HG02973 (cell line): ENCODE measurements at regions not wholly inside any gene's neighbourhood (a gene's known extent, or its start where the extent isn't known, plus 50 kb on each side); places are given as distances from the start of the nearest gene placed in this dataset.
A peak's percentile ranks its signal among the peaks of the same experiment; 100 is the strongest.

ENCODE experiments used
- ATAC-seq: cut with Tn5 transposase; IDR thresholded peaks from one replicate; pipeline ENCODE4 v1.9.1; 2021; ENCODE audit warnings: moderate library complexity; ENCODE audit not compliant: unreplicated experiment

DNA sequence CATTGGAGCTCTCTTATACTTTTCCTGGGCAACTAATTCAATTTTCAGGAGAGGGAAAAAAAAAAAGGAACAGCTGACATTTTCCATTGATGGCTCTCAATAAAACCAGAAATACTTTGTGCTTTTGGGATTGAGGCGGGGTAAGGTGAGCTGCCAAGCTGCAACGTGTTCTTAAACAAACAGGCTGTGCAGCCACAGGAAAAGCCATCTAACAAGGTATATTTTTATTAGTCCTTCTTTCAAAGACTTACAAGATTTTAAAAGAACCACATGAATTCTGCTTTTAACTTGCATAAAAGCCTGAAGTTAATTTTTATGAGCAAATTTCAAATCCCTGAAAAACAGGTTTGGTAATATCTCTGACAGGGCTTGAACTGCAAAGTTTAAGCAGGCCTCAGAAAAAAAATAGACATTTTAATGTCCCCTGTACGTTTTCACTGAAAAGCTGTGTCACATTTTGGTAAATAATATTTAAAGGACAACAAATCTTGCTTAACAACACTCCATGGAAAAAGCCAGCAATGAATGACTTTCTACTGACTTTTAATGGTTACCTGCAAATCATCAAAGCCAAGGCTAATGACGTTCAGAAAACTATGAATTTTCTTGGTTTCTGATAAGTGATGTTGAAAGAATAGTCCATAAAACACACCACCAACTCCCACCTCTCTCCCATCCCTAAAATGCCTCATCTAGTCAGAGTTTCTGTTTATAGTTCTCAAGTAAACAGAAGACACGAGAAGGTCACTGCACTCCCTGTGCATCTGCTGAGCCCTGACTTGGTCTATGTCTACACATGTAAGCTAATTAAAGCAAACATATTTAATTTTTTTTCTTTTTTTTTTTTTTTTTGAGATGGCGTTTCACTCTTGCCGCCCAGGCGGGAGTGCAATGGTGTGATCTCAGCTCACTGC, 433.6 kb downstream of the PIK3R1 start:
- ATAC-seq: no peak

DNA sequence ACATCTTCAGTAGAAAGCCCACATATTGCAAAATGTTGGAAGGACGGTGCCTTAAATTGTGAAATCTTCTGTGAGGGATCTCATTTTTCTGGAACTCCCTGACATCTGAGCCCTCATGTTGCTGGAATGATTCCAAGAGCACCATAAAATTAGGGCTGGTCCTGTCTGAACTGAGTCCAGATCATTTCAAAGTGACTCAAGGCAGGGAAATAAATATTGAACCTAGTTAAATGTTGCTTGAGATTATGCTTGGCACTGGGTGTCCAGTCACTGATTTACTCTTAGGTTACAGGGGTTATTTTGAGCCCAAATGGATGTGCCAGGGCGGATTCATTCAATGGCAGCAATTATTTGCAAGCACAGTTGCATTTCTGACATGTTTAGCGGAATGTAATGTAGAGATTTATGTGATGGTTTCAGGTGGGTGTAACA, 437.0 kb downstream of the PIK3R1 start:
- ATAC-seq: no peak

DNA sequence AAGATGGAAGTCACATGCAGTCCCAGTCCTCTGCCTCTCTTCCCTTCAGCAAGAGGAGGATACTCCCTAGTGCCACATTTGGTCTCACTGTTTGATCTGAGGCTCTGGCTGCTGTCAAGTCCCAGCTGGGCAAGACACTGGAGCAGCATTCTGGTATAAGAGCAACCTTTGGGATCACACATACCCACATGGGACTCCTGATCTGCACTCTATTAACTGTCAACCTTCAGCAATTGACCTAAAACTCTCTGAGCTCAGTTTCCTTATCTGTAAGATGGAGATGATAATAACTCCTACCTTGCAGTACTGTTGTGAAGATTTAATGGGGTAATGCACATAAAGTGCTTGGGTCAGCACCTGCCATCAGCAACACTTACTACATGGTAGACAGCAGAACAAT, 437.9 kb downstream of the PIK3R1 start:
- no peak for ATAC-seq

DNA sequence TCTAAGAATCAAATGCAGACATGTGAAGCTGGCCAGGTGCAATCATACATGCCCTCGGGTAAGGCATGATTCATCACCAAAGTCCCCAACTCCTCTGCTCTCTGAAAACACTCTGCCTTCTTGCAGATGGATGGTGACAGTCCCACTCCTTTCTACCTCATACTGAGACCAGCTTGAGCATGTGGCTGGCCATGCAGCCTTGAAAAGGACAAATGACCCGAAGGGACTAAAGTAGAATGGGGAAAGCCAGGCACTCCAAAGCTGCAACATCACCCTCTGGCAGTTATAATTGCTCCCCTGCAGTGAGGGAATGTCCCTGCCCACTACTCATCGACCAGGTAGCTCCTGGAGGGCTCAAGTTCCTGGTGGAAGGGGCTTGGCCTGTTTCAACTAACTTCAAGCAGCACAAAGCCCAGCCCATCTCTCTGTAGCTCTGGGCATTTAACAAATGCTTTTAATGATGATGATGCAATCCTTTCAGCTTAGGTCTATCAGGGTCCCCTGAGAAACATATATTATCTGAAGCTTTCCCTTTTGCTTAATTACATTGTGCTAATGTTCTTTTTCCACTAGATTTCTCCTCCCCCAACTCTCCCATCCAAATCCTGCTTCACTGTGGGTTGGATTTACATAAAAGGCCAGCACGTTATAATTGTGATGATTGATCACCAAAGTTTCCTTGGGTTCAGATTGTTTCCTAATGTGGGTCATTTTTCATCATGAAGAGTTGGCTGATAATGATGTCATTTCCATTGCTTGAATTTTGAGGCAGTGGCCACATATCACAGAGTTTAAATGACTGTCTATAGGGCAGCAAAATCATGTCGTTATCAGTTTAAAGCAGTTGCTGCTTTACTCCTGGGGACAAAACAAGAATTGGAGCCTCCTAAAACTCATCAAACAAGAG, 436.5 kb upstream of the SLC30A5 start:
- no peak for ATAC-seq

DNA sequence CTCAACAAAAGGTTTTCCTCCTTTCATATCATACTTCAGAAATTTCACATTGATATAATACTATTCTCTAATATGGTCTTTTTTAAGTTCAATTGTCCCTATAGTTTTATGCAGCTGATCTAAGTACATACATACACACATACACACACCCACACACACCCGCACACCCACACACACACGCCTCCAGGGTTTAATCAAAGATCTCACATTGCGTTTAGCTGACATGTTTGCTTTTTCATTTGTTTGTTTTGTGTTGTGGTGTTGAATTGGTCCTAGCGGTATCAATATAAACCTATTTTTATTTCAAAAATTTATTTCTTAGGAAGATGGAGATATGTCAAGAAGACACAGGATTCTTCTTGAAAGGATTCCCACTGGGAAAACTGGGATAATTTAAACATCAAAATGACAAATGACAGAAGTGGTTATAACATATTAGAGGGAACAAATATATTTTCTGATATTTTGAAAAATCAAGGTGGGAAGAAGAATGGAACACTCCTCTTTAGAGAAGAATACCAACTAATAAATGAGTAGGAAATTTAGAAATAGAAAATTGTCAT, 434.9 kb upstream of the SLC30A5 start:
- ATAC-seq: no peak

DNA sequence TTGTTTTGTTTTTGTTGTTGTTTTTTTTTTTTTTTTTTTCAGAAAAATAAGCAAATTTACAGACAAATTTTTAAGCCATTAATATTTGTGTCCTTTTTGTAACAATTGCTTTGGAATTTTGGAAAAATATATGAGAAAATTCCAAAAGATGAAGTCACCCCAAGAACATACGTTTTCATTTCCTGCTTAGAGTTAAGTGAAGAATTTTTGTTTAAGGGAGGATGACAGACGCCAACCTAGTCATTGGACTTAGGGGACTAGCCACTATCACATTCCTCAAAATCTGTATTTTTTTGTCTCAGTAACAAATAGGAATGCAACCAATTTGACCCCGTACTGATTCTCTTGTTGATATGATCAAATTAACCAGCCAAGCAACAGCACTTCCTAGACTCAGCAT, 433.9 kb upstream of the SLC30A5 start:
- ATAC-seq: no peak

DNA sequence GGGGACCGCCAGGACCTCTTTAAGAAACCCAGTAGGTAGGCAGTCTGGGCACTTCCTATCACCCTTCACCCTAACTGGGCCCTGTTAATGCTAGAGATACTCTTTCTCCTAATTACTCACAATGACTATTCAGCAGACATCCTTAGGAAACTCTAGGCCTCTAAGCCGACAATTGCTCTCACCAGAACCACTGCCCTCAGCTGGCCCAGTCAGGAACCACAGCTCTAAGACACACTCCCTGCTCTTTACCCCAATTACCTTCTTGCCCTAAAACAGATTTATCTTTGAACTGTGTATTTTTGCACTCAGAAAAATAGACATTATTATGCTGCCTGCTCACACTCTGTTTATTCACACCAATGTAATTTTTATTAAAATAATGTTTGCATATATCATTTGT, 432.6 kb upstream of the SLC30A5 start:
- peak; percentile 74 for ATAC-seq

DNA sequence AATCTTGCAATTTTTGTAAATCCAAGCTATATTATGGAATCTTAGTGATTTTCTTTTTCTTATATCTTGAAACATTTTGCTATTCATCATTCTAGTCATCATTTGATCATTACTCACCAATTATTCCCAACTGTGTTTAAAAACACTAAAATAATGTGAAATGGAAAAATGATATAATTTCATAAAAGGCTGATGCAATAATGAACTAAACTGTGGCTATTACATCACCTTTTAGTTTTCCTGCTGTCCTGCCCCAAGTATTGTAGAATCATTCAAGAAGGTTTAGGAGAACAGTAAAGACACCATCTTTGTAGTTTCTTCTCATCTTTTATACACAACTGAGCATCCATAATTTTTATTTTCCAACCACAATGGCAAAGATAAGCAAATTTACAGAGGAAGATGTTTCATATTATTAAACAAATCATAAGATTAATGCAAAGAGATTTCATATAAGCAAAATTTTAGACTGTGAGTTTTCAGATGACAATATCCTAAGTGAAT, 431.0 kb upstream of the SLC30A5 start:
- no peak for ATAC-seq

DNA sequence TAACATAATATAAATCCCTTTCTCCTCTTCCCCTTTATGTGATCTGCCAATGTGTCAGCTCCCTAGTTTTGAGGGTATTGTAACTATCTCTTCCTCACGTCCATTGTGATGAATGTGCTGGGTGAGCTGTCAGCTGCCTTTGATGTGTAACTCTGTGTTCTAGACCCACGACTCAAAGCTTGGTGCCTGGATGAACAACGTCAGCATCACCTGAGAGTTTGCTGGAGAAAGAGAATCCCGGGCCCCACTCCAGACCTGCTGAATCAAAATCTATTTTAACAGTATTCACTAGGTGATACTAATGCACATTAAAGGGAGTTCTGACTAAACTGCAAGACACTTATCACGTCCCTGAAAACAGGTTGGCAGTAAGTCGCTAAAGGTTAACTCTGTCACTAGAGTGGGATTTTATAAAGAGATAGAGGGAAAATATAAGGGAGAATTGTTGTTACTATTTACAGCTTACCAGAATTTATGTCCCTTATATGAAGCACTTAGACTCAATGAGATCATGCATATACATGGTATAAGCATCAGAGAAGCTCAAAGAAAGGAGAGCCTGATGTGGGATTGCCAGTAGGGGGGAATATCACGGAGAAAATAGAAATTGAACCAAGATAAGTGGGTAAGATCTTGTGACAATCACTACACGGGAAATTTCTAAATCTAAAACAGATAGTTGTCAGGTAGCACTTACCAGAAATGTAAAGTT, 423.8 kb upstream of the SLC30A5 start:
- ATAC-seq: no peak

DNA sequence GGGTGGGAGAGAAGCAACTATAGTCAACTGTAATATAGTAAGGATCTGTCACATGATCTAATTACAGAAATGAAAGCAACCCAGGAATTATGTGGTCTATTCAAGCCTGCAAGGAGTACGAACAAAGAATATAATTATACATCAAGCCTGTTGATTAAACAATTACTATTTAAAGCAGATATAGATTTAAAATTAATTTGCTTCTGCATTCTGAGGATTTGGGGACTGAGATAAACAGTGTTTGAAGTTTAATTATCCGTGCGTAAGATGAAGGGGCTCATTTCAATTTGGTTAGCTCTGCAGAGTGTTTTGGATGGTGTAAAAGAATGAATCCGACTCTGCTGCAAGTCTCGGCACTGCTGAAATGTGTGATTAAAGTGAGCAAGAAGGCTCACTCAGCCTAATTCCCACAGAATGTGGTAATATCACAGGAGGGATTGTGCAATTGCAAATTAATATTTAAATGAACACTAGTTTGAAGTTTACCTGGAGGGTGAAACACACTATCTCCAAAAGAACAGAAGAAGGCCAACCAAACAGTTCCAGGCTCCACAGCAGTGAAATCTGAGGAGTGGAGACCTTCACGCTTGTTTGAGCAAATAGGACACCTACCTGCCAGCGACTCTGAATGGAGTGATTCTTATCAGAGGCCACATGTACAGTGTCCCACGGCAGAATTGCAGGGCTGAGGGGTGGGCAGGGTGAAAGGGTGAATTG, 420.6 kb upstream of the SLC30A5 start:
- no peak for ATAC-seq

DNA sequence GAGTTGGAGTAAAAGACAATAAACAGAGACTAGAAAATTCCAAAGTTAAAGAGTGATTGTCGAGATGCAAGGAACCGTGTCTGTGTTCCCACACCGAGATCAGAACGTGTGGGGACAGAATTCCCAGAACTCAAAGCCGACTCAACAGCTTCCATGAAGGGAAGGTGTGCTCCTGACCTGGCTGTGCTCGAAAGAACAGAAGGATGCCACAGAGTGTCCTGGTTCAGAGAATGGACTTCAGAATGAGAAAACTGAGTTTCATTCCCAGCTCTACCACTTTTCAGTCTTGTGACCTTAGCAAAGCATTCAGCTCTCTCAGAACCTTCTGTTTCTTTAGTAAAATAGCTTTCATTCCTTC, 420.0 kb upstream of the SLC30A5 start:
- ATAC-seq: no peak

DNA sequence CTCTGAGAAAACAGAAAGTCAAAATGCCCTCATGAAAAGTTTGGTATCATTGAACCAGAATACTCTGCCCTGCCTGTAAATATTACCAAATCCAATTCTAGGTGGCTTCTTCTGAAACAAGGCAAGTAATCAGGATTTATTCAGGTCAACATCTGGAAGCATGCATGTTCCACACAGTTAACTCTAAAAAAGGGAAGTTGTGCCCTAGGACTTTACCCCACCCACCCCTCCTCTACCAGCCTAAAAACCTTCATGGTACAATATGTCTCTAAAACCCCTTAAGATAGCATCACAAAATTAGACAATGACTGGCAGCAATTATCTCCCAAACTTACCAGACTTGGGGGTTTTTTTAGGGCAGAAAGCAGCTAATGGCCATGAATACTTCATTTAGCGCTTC, 414.8 kb upstream of the SLC30A5 start:
- no peak for ATAC-seq

DNA sequence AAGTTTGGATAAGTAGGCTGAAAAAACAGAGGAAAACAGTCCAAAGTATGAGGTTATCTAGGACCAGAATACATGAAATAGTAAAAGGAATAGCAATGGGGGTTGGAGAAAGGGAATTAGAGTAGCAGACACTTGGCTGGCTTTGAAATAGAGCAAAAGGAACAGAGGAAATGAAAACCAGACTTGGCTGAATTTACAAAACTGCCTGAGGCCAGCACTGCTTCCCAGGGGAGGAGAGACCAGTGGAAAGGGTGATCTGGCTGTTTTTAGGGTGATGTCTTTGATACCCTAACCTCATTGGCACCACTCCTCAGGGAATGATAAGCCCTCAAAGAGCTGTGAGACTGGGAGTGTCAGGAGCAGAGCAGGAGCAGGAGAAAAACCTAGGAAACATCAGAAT, 413.4 kb upstream of the SLC30A5 start:
- no peak for ATAC-seq

DNA sequence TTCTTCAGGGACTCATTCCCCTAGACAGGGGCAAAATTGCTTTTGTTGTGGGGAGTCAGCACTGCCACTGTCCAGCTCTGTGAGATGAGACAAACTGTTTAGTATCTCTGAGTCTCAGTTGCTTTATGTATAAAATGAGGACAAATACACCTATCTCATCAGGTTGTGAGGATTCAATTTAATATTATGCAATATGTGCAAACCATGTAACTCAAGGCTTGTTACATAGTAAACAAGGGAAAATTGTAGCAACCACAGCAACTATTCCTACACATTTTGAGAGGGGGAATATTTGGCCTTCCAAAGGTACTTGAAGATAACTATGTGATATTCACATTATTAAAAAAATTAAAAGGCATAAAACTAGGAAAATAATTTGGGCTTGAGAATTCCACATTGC, 411.9 kb upstream of the SLC30A5 start:
- ATAC-seq: no peak

DNA sequence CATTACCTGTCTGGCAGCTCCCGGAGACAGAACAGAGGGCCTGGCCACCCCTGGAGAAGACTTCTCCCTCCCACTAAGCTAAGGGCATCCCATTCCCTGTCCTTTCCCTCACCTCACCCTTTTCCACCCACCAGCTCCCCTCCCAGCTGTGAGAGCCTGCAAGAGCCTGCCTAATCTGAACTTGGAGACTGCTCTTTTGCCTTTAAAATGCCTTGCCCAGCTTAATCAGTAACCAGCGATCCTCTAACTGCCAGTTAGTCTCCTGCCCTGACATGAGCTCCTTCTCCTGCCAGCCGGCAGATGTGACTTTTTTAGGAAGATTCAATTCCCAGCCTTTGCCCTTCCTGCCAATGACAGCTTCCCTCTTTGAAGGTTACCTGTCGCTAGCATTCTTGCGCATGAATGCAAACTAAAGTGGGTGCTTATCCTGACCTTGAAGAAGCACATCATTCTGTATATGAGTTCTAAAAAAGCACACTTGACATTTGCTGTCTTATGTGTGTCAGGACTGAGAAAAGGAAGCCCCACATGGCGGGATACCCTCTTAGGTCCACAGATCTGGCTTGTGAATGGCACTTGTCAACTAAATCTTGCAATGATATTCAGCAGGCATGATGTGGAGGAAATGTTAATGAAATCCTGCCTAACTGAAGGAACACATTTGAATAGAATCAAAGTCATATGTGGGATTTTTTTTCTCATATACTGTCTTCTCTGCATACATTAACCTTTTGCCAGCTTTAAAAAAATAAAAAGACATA, 411.2 kb upstream of the SLC30A5 start:
- no peak for ATAC-seq

DNA sequence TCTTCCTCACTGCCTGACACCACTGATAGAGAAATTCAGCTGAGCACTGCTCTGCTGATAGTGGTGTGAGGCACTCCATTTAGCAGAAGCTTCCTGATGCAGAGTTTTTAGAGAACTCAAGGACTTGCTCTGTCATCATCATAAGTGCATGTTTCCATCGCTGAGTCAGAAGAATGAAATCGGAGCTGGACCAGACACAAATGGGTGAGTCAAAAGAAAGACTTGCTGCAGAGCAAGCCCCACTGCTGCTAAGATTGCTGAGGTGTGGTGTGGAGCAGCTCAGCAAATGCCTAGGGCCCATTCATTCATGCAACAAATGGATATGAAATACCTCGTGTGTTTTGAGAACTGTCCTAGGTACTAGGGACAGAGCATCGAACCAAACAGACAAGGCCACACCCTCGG, 410.2 kb upstream of the SLC30A5 start:
- ATAC-seq: no peak

DNA sequence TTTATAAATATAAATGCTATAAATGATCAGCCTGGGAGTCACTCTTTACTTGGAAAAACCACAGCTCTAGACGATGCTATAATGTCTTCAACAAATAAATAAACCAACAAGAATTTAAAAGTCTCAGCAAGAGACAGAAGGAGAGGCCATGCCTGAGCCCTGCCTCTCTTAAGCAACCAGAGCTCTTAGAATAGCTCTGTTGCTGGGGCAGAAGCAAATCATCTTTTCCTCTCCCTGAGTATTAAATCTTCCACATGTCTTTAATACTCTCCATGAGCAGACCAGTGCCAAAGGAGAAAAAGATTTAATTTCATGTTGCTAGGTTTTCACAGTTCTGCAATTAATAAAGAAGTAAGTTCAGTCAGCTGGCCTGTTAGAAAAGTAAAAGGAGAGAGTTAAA, 408.0 kb upstream of the SLC30A5 start:
- ATAC-seq: no peak

DNA sequence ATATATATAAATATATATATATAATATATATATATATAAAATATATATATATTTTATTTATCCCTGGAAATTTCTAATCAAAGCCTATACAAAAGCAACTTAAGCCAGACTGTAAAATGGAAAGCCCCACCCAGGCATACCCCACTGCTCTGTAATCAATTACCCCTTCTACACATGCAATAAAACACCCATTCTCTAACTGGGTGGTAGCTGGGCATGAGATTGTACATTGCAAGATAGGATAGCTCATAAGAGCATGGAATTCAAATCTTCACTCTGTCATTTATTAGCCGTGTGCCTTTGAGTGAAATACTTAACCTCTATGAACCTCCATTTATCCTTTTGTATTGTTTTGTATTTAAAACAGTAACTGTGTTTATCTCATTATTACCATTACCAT, 405.3 kb upstream of the SLC30A5 start:
- ATAC-seq: no peak

DNA sequence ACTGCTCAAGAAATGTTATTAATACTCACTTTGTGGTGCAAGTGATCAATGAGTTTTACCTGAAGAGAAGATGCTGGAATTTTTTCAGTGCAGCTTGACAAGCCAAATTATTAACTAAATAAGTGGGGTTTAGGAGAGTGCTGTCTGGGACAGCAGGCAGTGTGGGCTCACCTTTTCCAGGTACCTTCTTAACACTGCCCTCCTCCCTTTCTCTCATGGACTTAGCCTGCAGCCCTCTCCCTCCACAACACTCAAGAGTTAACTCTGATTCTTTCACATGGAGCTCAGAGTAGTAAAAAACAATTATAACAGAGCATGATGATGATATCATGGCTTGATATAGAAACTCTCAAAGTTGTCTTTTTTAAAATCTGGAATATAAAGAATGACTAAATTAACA, 404.8 kb upstream of the SLC30A5 start:
- no peak for ATAC-seq
